CD4-positive, alpha-beta T cell (primary cell): ENCODE measurements at regions not wholly inside any gene's neighbourhood (a gene's known extent, or its start where the extent isn't known, plus 50 kb on each side); places are given as distances from the start of the nearest gene placed in this dataset.

Experiments used
- ATAC-seq: fragments of 200-7000 bp; cut with Tn5 transposase; one replicate; pipeline ENCODE4 v1.10.0; 2022; ENCODE audit warnings: mild to moderate bottlenecking; ENCODE audit not compliant: poor library complexity
- CTCF ChIA-PET: fragments of 350-600 bp; sonication (Branson Sonifier 250); formaldehyde crosslinking; loops from one replicate; lab custom pipeline; 2021; ENCODE audit warnings: antibody characterized with exemption, inconsistent platforms; lab: Charles Lee
- POLR2A ChIA-PET: fragments of 350-600 bp; sonication (Branson Sonifier 250); formaldehyde crosslinking; loops from one replicate; lab custom pipeline; 2021; ENCODE audit warnings: antibody characterized with exemption, inconsistent platforms; lab: Charles Lee
- DNase-seq, 14 experiments: peaks; one replicate each; pipeline ENCODE4 v3.0.0-alpha.2; 2013 to 2020; ENCODE audit warnings: mixed read lengths in 2 of 14
- H3K27ac ChIP-seq, 2 donors: one replicate each; pipeline versions ENCODE4 v1.5.1 to v1.7.0; 2013; ENCODE audit warnings: low read length in 2 of 2, low read depth in 1 of 2, mild to moderate bottlenecking in 1 of 2
- H3K27me3 ChIP-seq, 2 experiments: 1 replicate in 1 of 2; 2 replicates in 1 of 2; pipeline versions ENCODE4 v1.6.1 to v1.7.0; 2013; ENCODE audit warnings: low read length in 2 of 2, control low read depth in 1 of 2, mild to moderate bottlenecking in 1 of 2, moderate library complexity in 1 of 2; ENCODE audit not compliant: insufficient read depth in 2 of 2, control insufficient read depth in 1 of 2
- H3K36me3 ChIP-seq: one replicate; pipeline ENCODE4 v1.6.1; 2013; ENCODE audit warnings: low read length, control low read depth; ENCODE audit not compliant: insufficient read depth
- H3K4me1 ChIP-seq: one replicate; pipeline ENCODE4 v1.6.1; 2013; ENCODE audit warnings: low read length, control low read depth; ENCODE audit not compliant: insufficient read depth
- H3K4me3 ChIP-seq: one replicate; pipeline ENCODE4 v1.5.1; 2013; ENCODE audit warnings: mild to moderate bottlenecking, low read length, moderate library complexity
- H3K9me3 ChIP-seq, 2 experiments: 1 replicate in 1 of 2; 2 replicates in 1 of 2; pipeline versions ENCODE4 v1.6.1 to v1.7.0; 2013; ENCODE audit warnings: low read length in 2 of 2, mild to moderate bottlenecking in 2 of 2, control low read depth in 1 of 2, moderate library complexity in 1 of 2; ENCODE audit not compliant: control insufficient read depth in 1 of 2, insufficient read depth in 1 of 2
- H3K27ac Mint-ChIP-seq: one replicate; pipeline ENCODE4 v1.8.0; 2020; ENCODE audit warnings: mixed read lengths
- H3K27me3 Mint-ChIP-seq: one replicate; pipeline ENCODE4 v1.8.0; 2021; ENCODE audit warnings: mixed read lengths
- H3K36me3 Mint-ChIP-seq: one replicate; pipeline ENCODE4 v1.8.0; 2021; ENCODE audit warnings: low read depth, mixed read lengths
- H3K4me1 Mint-ChIP-seq: one replicate; pipeline ENCODE4 v1.8.0; 2021; ENCODE audit warnings: low read depth, mixed read lengths
- H3K4me3 Mint-ChIP-seq: one replicate; pipeline ENCODE4 v1.8.0; 2020; ENCODE audit warnings: mild to moderate bottlenecking, mixed read lengths
- H3K9me3 Mint-ChIP-seq: one replicate; pipeline ENCODE4 v1.8.0; 2020; ENCODE audit warnings: mixed read lengths
- intact Hi-C, 2 experiments: fragments of 100-400 bp; cut with DNase I in 1 of 2; cut with micrococcal nuclease in 1 of 2; formaldehyde crosslinking; loops; one replicate each; pipeline versions ENCODE4 v1.15.1 to v1.9.0; 2023 to 2025; cut with DNase I, micrococcal nuclease
- TF ChIP-seq, protein P1 (sequence below): fragments of 200-600 bp; IDR thresholded peaks from one replicate; pipeline ENCODE4 v1.8.0; 2022; ENCODE audit warnings: antibody characterized with exemption, mild to moderate bottlenecking

- no peak for ATAC-seq
- CTCF ChIA-PET: no interaction called here
Measured at GRCh38 chr6:22681761-22682160, 112.4 kb downstream of the HDGFL1 start.

DNA sequence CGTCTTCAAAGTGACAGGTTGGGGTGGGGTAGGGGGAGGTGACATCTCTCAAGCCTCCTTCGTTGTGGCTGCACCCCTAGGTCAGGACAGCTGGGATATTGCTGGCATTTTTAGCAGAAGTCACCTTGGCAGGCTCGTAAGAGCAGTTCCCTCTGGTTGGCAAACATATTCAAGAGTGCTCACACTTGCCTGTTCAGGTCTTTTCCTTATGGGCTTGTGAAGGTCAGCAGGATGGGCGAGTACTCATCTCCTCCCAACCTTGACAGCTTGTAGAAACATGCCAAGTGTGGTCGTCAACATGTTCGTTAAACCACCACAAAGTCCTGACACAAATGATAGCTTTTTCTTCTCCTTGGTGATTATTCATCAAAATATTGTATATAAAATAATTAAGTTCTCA is 113.6 kb downstream of the HDGFL1 start:
- Mint-ChIP-seq H3K27ac (no peak overlapping the region), H3K4me3 (no peak overlapping the region), H3K27me3 (no peaks in the 10 kb centered on the region), H3K36me3 (no peaks in the 10 kb centered on the region), H3K4me1 (no peaks in the 10 kb centered on the region), H3K9me3 (no peaks in the 10 kb centered on the region)
- Histone ChIP-seq H3K36me3 (no peaks in the 10 kb centered on the region), H3K4me1 (no peaks in the 10 kb centered on the region), H3K27ac (no peak overlapping the region), H3K4me3 (no peak overlapping the region), H3K27me3 (no peaks in the 10 kb centered on the region), H3K9me3 (no peaks in the 10 kb centered on the region)
- no peak for DNase-seq
- ChIA-PET POLR2A (no interaction called here), CTCF (no interaction called here)
- ATAC-seq: no peak
- intact Hi-C loops: no loop called here
- TF ChIP-seq, protein P1, sequence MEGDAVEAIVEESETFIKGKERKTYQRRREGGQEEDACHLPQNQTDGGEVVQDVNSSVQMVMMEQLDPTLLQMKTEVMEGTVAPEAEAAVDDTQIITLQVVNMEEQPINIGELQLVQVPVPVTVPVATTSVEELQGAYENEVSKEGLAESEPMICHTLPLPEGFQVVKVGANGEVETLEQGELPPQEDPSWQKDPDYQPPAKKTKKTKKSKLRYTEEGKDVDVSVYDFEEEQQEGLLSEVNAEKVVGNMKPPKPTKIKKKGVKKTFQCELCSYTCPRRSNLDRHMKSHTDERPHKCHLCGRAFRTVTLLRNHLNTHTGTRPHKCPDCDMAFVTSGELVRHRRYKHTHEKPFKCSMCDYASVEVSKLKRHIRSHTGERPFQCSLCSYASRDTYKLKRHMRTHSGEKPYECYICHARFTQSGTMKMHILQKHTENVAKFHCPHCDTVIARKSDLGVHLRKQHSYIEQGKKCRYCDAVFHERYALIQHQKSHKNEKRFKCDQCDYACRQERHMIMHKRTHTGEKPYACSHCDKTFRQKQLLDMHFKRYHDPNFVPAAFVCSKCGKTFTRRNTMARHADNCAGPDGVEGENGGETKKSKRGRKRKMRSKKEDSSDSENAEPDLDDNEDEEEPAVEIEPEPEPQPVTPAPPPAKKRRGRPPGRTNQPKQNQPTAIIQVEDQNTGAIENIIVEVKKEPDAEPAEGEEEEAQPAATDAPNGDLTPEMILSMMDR: no peak

More at GRCh38 chr6:22681761-22682160, 112.4 kb downstream of the HDGFL1 start:
- Histone ChIP-seq H3K9me3 (no peaks in the 10 kb centered on the region), H3K27me3 (no peaks in the 10 kb centered on the region), H3K36me3 (no peaks in the 10 kb centered on the region), H3K4me1 (no peaks in the 10 kb centered on the region), H3K4me3 (no peak overlapping the region), H3K27ac (no peak overlapping the region)
- POLR2A ChIA-PET: no interaction called here
- H3K27ac Mint-ChIP-seq: no peak overlapping the region
- no peak for DNase-seq
- no peaks in the 10 kb centered on the region for H3K9me3 Mint-ChIP-seq
- H3K36me3 Mint-ChIP-seq: no peaks in the 10 kb centered on the region
- no peaks in the 10 kb centered on the region for H3K27me3 Mint-ChIP-seq
- intact Hi-C loops: no loop called here
- H3K4me3 Mint-ChIP-seq: no peak overlapping the region
- TF ChIP-seq, protein P1: no peak
- H3K4me1 Mint-ChIP-seq: no peaks in the 10 kb centered on the region

DNA sequence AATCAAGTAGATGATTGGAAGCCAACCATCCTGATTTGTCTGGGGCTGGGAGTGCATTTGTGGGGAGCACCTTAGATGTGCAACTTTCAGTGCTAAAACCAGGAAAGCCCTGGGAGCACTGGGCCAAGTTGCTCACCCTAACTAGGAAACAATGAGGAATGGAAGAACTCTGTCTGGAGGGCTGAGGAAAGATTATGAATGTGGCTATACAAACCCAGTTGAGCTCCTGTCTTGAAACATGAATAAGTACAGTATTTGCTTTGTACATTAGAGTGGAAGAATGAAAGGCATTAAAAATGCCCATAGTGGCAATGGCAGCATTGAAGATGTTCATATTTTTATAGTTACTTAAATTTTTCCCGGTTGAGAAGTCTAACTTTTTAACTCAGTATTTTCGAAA is 121.1 kb downstream of the HDGFL1 start:
- POLR2A ChIA-PET: no interaction called here
- peaks cover 0 to 3% of the 10 kb centered on the region in 2 experiments for H3K9me3 ChIP-seq
- H3K4me1 ChIP-seq: no peaks in the 10 kb centered on the region
- H3K4me1 Mint-ChIP-seq: no peaks in the 10 kb centered on the region
- CTCF ChIA-PET: no interaction called here
- H3K36me3 ChIP-seq: no peaks in the 10 kb centered on the region
- H3K27ac Mint-ChIP-seq: no peak overlapping the region
- TF ChIP-seq, protein P1: no peak
- ATAC-seq (no peak), DNase-seq (no peak)
- no peaks in the 10 kb centered on the region for H3K27me3 ChIP-seq
- no peak overlapping the region for H3K4me3 ChIP-seq
- intact Hi-C loops: no loop called here
- H3K36me3 Mint-ChIP-seq: no peaks in the 10 kb centered on the region
- H3K4me3 Mint-ChIP-seq: no peak overlapping the region
- H3K9me3 Mint-ChIP-seq: no peaks in the 10 kb centered on the region
- H3K27me3 Mint-ChIP-seq: no peaks in the 10 kb centered on the region
- no peak overlapping the region for H3K27ac ChIP-seq
